NCI-H2196 treated with DMSO at 0.1 percent for 48 hours (cell line): ENCODE measurements at regions not wholly inside any gene's neighbourhood (a gene's known extent, or its start where the extent isn't known, plus 50 kb on each side); places are given as distances from the start of the nearest gene placed in this dataset.
"Not testable (repeated sequence)": the region's sequence is repeated elsewhere in the genome, so short reads cannot be mapped to it uniquely, and the experiment has no call there.

Experiments
- DNase-seq: peaks from one replicate; lab custom pipeline; 2025; ENCODE audit not compliant: unreplicated experiment; lab: John Stamatoyannopoulos, UW

- DNase-seq = no peak
Observed at GRCh38 chr13:58597552-58597951, 966.0 kb downstream of the PCDH17 start.

- no peak for DNase-seq
Observed at GRCh38 chr13:58598241-58598640, 966.7 kb downstream of the PCDH17 start.

DNA sequence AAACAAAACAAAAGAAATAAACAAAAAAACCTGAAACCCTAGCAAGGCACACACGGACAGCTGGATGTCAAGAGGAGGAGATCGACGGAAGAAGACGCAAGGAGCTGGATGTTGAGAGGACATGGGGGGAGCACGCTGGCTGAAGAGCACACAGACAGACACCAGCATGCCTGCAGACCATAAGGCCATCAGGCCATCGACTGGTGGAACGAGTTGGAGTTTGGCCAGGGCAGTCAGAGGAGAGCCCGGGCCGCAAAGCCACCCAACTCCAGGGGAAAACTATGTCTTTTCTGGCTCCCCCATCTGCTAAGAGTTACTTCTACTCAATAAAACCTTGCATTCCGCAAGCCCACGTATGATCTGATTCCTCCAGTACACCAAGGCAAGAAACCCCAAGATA lies 979.6 kb downstream of the PCDH17 start:
- no peak for DNase-seq

GRCh38 chr13:58617880-58618665 lies 986.5 kb downstream of the PCDH17 start:
- no peak for DNase-seq

DNA sequence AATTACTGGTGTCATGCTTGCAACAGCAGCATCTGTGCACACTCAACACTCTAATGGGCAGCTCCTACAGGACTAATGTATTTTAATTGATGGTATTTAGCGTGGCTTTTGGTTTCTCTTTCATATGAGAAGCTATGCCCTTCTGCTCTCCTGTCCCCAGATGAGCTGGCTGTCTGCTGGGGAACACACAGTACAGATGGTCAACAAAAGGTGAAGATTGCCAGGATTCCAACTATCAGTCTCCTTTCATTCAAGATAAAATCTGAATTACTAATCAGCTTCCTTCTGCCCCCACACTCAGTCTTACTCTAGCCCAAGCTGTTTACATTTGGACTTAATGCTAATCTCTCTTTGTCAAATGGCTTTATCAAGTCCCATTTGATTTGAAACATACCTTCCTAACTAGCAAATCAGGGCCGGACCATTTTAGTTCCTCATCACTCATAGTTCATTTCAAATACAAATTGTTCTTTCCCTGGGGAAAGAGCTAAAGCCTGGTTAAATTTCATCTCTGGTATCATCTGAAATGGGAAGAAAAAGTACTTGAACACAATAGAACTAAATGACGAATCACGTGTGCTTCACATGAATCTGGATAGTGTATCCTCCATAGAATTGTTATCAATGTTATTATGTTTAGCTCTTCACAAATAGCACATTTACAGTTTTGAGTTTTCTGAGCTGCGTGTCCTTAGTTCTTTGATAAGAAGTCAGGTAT lies 988.0 kb downstream of the PCDH17 start:
- no peak for DNase-seq

DNA sequence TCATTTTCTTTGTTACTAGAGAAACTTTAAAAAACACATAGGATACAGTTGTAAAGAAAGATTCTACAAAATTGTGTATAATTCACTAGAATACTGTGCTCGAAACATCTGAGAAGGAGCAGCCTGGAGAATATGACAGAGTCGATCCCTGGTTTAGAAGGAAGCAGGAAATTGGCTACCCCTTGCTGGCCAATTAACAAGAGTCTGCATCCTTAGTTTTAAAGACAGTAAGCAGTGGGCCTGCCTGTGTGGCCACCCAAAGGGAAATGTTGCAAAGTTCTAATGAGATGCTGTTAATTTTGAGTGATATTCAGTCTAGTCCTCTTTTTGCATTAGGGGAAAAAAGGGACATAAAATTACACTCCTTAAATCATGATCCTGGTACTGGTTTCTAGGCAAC lies 988.6 kb downstream of the PCDH17 start:
- DNase-seq = no peak

DNA sequence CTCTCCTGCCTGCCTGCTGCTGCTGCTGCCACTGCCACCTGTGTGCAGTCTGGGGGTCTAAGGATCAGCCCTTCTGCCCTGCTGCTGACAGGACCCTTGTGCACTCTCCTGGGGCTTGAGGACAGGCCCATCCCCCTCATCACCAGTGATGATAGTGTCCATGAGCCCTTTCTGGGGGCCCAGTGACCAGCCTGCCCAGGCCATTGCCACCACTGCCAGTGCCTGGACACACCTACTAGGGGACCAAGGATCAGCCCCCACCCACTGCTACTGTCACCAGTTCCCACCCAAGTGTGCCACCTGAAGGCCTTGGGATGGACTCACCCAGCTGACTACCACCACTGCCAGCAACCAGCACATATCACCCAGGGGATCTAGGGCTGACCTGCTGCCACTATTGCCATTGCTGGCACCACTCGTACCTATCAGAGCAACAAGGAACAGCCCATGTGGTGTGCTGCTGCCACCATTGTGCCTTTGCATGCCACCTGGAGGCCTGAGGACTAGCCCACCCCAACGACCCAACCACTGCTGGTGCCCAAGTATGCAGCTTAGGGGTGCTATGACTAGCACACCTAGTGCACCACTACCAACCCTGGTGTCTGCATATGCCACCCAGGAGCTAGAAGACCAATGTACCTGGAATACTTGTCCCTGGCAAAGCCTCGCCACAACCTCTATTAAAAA lies 994.3 kb downstream of the PCDH17 start:
- no peak for DNase-seq

GRCh38 chr13:58630794-58631193 lies 999.2 kb downstream of the PCDH17 start:
- no peak for DNase-seq

- no peak for DNase-seq
Observed at GRCh38 chr13:58633226-58633625, 1001.7 kb downstream of the PCDH17 start.

DNA sequence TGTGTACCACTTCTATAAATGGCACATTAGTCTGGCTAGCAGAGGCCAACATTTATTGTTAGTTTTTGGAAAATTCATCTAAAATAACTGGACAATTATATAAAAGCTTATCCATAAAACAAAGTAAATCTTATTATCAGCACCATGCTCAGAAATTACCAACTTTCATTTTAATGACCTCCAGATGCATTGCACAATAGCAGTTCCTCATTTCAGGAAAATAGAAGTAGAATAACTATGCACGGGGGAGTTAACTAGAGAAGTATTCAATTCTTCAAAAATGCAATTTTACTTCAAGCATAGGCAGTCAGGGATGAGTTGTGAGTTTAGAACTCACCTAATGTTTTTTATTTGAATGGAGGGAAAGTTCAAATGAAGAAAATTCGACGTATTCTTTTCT lies 1023.5 kb downstream of the PCDH17 start:
- no peak for DNase-seq

DNA sequence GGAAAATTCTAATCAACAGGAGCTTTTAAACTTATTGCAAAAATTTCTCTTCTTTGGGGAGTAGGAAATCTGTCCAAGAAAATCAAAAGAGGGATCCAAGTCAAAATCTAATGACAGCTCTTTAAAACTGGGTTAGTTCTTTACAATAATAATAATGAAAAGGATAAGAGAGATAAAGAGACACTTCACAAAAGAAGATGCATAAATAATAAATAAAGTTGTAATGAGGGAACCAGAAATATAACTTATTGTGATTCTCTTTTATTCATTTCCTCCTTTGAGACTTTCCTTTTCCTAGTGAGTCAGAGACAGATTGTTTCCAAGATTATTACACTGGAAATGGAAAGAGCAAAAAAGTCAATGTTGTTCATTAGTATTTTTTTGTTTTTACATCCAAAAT lies 1029.3 kb downstream of the PCDH17 start:
- no peak for DNase-seq

- no peak for DNase-seq
Observed at GRCh38 chr13:58666331-58666730, 1034.8 kb downstream of the PCDH17 start.

- DNase-seq = no peak
Observed at GRCh38 chr13:58667096-58667495, 1035.6 kb downstream of the PCDH17 start.

DNA sequence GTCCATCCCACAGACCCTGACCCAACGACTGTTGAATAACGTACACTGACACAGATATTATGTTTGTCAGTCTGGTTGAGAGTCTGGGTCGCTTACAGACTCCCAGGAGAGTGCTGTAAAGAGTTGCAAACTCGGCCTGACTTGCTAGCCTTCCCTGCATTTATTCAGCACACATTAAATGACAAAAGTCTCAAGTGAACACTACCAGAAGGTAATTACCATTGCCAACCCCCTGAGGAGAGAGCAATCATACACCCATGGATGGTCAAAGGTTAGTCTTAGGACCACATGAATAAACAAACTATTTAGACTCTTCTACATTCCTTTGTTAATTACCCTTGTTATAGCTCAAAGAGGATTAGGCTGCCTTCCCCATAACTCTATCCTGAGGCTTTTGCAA lies 1048.6 kb downstream of the PCDH17 start:
- DNase-seq = no peak

- DNase-seq = no peak
Observed at GRCh38 chr13:58682616-58683015, 1051.1 kb downstream of the PCDH17 start.

- DNase-seq = no peak
Observed at GRCh38 chr13:58687148-58687547, 1055.6 kb downstream of the PCDH17 start.

DNA sequence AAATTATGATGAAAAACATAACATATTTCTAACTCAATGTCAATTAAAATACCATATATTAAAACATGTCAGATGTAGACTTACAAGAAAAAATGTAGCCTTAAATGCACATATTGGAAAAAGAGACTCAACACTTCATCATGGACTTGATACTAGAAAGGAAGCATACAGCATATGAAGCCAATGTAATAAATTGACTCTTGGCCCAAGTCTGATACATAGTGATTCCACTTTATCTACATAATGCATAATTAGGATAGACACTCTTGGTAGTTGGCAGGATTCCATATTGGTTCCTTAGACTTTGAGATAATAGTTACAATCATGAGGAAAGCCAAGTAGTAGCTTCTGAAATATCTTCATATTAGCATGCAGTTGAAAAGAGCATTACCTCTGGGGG lies 1067.0 kb downstream of the PCDH17 start:
- no peak for DNase-seq

GRCh38 chr13:58704953-58705352 lies 1073.4 kb downstream of the PCDH17 start:
- DNase-seq = no peak

DNA sequence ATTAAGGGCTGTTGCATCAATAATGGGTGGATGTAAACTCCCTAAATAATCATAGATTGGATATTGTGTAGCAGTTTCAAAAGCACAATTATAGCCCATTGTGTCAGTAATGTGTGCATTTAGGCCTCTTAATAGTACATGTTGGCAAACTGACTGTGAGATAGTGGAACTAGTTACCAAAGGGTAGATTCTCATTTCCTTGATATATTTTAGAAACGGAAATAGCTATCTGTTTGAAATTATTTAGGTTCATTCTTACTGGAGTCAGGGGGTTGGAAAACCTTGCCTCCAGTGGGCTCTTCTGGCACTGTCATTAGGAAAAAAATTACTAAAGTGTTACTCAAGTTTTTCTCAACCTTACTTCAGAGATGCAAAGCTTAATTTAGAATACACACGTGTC lies 1074.9 kb downstream of the PCDH17 start:
- no peak for DNase-seq

DNA sequence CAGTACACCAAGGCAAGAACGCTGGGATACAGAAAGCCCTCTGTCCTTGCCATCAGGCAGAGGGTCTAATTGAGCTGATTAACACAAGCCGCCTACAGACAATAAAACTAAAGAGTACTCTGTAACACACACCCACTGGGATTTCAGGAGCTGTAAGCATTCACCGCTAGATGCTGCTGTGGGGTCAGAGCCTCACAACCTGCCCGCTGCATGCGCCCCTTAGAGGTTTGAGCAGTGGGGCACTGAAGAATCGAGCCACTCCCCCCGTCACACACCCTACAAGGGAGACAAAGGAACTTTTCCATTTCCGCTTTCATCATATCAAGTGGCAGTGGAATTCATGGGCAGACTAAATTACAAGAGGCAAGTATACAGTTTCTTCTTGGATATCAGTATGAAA lies 1080.6 kb downstream of the PCDH17 start:
- DNase-seq = no peak

DNA sequence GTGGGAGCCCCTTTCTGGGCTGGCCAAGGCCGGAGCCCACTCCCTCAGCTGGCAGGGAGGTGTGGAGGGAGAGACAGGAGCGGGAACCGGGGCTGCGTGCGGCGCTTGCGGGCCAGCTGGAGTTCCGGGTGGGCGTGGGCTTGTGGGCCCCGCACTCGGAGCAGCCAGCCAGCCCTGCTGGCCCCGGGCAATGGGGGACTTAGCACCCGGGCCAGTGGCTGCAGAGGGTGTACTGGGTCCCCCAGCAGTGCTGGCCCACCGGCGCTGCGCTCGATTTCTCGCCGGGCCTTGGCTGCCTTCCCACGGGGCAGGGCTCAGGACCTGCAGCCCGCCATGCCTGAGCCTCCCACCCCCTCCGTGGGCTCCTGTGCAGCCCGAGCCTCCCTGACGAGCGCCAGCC lies 1082.5 kb downstream of the PCDH17 start:
- not testable (repeated sequence) for DNase-seq

GRCh38 chr13:58721273-58721672 lies 1089.7 kb downstream of the PCDH17 start:
- no peak for DNase-seq
